GM23248 (cell line): ENCODE measurements at regions not wholly inside any gene's neighbourhood (a gene's known extent, or its start where the extent isn't known, plus 50 kb on each side); places are given as distances from the start of the nearest gene placed in this dataset.
"Not testable (repeated sequence)": the region's sequence is repeated elsewhere in the genome, so short reads cannot be mapped to it uniquely, and the experiment has no call there.

Experiments used
- EZH2 ChIP-seq: fragments of 200-600 bp; sonication (generic); IDR thresholded peaks from 2 replicates; pipeline ENCODE4 v1.6.1; 2018; ENCODE audit warnings: antibody characterized with exemption, mild to moderate bottlenecking; ENCODE audit not compliant: insufficient read depth, poor library complexity, severe bottlenecking
- EZH2phosphoT487 ChIP-seq: fragments of 200-600 bp; sonication (generic); IDR thresholded peaks from 2 replicates; pipeline ENCODE4 v1.6.1; 2018; ENCODE audit warnings: antibody characterized with exemption, moderate library complexity, mild to moderate bottlenecking, low read depth; ENCODE audit not compliant: insufficient read depth

DNA sequence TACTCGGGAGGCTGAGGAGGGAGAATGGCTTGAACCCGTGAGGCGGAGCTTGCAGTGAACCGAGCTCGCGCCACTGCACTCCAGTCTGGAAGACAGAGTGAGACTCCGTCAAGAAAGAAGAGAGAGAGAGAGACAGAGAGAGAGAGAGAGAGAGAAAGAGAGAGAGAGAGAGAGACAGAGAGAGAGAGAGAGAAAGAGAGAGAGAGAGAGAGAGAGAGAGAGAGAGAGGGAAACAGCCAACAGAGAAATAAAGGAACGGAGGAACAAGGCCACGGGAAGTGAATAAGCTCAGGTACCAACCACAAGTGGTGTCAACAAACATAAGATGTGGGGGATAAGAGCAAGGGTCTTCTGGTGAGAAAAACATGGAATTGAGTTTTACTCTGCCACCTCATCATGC, 71.5 kb upstream of the LSM6 start:
- not testable (repeated sequence) for TF ChIP-seq EZH2, EZH2phosphoT487
